Stimulated activated CD4-positive, alpha-beta T cell treated with anti-CD3 and anti-CD28 coated beads, TNF-alpha, amount 100 ng/mL, for 24 hours (primary cell): ENCODE measurements at regions not wholly inside any gene's neighbourhood (a gene's known extent, or its start where the extent isn't known, plus 50 kb on each side); places are given as distances from the start of the nearest gene placed in this dataset.
"Not testable (repeated sequence)": the region's sequence is repeated elsewhere in the genome, so short reads cannot be mapped to it uniquely, and the experiment has no call there.

Source experiments
- DNase-seq, 3 experiments: peaks; one replicate each; pipeline ENCODE4 v3.0.0-alpha.2; 2020; ENCODE audit warnings: low read depth in 3 of 3

DNA sequence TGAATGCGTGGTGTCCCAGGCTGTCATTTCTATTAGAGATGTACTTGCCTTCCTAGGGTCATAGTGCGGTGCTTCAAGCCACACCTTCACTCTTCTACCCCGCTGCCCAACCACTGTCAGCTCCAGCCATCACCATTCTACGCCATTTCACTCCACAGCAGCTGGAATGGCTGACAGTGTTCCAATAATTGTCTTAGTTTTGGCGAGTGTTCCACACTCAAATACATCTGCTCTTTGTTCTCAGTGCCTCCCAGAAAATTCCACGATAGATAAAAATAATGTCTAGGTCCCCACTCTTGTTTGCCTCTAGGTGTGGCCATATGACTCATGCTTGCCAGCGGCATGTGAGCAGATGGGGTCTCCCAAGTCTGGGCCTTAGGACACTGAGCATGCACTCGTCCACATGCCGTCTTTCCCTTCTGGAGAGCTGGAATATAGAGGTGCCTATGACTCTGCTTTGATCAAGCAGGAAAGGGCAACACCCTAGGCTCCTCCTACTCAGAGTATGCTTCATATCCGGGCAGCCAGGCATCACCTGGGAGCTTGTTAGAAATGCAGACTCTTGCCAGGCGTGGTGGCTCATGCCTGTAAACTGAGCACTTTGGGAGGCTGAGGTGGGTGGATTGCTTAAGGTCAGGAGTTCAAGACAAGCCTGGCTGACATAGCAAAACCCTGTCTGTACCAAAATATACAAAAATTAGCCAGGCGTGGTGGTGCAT, 163.0 kb downstream of the BRMS1L start:
- no peak for DNase-seq

DNA sequence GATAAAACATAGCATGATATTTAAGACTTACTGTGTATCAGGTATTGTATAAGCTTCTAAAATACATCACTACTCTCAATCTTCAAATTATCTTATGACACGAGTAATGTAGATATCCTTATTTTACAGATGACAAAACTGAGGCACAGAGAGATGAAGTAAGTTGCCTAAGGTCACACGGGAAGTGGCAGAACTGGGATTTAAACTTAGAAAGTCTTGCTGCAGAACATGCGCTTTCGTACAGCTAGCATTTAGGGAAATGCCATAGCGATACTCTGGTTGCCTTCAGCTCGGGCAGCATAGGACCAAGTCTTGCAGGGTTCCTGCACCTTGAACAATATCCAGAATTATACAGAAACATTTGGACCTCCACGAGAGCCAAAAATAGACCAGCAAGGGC, 162.4 kb downstream of the BRMS1L start:
- no peak for DNase-seq

DNA sequence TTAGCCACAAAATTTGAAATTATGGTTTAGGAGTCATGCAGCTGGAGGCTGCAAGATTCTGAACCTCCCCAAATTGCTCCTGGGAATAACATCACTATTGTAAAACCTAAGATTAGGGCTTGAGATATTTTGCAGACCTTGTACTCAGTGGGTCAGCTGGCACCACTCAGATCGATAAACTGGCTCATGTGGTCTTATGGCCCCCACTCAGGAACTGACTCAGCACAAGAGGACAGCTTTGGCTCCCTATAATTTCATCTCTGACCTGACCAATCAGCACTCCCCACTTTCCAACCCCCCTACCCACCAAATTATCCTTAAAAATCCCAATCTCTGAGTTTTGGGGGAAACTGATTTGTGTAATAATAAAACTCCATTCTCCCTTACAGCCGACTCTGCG, 161.6 kb downstream of the BRMS1L start:
- no peak for DNase-seq

DNA sequence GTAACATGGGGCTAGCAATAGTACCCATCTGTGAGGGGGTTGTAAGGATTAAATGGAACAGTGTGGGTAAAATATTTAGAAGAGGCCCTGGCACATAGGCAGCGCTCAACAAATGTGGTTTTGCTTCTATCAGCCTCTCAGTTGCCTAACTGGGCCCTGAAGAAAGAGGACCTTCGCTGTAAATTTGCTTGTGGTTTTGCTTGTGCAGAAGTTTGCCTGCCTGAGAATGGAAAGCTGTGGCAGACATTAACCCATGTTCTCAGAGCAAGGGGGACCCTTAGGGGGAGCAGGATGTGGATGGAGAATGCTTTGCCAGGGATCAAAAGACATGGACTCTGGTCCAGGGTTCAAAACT, 160.1 kb downstream of the BRMS1L start:
- DNase-seq = no peak

DNA sequence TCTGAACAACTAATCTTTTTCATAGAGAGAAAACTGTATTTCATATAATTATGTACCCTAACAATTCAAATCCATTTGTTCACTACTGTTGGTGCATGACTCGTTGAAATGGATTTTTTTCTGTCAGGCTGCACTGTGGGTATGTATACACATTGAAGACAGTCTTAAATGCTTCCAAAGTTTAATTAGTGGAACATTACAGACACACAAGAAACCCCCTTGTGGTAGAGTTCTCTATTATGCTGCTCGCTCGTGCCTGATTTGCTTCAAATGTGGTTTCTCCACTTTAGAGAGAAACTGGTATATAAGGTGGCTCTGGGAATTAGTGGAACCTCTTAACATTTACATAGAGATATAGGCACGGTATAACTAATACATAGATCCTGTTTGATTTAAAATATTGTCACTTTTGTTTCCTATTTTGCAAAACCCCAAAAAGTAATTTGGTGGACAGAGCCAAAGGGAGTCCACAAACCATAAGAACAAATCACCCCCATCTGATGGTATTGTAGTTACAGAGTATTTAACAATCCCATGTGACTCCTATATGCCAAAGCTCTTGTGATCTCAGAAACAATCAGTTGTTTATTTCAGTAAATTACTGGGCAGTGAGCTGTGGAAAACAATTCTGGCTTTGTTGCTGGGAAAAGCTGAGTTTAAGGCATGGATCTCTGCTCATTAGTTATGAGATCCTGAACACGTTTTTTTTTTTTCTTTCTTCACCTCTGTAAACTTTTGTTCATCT, 159.5 kb downstream of the BRMS1L start:
- DNase-seq = no peak

DNA sequence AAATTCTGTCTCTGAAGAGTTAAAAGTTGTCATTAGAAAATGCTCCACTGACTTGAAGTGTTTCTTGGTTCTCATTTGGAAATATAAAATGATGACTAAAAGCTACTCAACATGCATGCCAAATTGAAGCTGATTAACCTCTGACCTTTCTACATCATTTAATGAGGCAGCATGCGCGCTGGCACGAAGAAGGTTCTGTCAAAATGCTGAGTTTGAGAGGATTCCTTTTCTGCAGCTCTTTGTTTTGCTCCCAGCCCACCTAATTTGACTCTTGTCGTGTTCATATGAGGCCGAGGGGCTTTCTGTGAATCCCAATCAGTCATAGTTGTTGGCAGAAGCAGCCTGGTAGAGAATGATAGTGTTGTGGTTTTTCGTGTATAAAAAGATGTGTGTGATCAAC, 153.4 kb downstream of the BRMS1L start:
- no peak for DNase-seq

DNA sequence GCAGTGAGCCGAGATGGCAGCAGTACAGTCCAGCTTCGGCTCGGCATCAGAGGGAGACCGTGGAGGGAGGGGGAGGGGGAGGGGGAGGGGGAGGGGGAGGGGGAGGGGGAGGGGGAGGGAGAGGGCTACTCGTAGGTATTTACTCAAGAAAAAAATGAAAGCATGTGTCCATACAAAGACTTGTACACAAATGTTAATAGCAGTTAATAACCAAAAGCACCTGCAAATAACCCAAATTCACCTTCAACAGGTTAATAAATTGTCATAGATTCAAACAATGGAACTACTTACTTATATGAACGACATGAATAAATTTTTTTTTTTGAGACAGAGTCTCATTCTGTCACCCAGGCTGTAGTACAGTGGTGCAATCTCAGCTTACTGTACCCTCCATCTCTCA, 152.4 kb downstream of the BRMS1L start:
- no peak for DNase-seq

DNA sequence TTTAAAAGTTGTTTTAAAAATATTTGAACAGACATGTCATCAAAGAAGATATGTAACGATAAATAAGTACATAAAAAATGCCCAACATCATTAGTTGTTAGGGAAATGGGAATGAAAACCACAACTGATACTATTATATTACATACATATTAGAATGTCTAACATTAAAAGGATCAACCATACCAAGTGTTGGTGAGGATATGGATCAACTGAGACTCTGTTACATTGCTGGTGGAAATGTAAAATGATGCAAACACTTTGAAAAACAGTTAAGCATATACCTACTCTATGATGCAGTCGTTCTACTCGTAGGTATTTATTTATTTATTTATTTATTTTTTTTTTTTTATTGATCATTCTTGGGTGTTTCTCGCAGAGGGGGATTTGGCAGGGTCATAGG, 149.7 kb downstream of the BRMS1L start:
- DNase-seq = no peak

DNA sequence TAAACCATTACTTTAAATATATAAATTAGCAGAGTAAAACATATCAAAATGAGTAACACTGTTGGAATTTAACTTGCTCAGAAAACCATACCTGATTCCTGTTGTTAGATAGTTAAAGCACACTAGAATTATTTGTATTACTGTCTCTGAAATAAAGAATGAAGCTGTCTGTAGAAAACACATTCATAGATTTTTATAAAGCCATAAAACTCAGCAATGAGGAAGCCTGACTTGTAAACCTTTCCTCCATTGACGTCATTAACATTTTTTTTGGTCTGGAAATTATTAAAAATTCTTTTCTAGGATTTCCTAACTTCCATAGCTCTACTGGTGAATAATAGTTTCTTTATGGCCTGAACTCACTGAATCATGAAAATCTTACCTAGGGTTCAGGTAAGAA, 147.6 kb downstream of the BRMS1L start:
- no peak for DNase-seq

DNA sequence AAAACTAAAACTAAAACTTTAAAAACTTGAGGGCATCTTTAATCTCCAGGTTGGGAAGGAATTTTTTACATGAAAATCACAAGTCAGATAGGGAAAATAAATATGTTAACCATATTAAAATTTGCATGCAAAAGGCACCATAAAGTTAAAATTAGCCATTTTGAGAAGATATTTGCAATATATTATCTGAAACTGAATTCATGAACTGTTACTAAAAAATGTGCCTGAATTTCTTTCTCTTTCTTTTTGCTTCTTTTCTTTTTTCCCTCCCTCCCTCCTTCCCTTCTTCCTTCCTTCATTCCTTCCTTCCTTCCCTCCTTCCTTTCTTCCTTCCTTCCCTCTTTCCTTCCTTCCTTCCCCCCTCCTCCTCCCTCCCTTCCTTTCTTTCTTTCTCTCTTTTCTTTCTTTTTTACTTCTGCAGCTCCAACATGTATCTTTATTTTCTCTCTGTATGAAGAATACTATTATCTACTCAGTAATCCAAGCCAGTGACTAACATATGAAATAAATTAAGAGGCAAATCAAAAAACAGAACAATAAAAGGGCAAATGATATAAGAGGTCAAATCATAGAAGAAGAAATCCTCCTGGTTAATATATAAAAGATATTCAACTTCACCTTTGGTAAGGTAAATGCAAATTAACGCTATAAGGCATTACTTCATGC, 146.0 kb downstream of the BRMS1L start:
- no peak for DNase-seq

DNA sequence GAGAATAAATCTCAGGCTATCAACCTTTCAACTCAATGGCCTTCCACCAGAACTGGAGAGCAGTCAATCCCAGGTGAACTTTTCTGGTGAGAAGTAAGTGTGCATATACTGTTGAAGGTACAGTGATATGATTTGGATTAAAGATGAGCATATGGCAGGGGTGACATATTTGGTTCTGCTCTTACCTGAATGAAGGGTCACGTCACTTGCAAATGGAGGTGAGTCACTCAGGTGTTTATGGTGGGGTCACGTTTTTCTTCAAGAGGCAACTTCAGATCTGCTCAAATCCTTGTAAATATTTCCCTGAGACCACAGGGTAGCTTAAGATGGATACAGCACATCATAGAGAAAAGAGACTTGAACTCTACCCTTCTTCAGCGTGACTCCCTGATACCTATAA, 143.2 kb downstream of the BRMS1L start:
- no peak for DNase-seq

DNA sequence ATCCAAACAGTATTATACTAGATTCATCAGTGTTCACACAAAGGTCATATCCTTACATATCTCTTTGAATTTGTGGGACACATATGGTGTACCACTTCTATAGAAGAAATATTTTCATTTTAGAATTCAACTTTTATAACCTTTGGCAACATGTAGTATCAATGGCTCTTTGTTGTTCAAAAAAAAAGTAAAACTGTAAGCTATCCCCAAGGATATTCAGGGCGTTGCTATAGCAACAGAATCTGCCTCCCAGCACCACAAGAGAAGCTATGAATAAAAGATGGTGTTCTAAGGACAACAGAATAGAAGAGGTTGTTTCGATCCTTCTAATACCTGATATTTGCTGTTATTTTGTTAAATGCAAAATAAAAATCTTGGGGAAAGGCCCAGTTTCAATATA, 139.3 kb downstream of the BRMS1L start:
- DNase-seq = no peak

DNA sequence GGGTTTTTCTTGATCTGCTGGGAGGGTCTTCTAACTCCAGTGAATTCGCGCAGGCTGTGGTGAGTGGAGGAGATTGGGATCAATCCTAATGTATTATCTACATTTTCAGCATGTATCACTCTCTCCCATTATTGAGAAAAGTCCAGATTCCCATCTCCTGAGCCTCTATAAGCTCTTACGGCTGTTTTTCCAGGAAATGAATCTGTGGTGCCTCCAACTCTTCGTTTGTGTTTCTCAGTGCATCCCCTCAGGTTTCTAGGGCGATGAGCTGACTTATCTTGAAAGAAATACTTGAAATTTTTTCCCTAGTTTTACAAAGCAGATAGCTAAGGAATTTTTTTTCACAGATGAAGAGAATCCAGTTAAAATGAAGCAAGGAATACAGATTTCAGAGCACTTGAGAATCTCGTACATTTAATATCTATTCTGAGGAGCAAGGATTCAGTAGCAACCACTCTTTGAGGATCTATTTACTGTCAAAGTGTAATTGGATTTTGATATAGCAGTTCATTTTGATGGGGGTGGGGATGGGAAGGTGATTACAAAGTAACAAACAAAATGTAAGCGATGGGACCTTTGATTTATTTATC, 138.7 kb downstream of the BRMS1L start:
- DNase-seq = no peak

DNA sequence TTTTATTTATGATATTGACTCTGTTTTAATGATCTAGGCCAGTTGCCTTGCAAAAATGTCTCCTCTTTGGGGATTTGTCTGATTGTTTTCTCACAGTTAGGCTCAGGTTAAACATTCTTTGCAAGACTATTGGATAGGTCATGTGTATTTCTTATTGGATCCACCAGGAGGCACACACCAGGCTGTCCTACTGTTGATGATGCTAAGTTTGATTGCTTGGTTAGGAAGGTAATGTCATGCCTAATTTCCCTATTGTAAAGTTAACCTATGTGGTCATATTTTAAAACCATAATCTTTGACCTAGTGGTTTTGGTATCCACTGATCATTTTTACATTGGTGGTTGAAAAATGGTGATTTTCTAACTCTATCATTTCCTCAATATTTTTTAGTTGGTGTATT, 137.1 kb downstream of the BRMS1L start:
- no peak for DNase-seq

DNA sequence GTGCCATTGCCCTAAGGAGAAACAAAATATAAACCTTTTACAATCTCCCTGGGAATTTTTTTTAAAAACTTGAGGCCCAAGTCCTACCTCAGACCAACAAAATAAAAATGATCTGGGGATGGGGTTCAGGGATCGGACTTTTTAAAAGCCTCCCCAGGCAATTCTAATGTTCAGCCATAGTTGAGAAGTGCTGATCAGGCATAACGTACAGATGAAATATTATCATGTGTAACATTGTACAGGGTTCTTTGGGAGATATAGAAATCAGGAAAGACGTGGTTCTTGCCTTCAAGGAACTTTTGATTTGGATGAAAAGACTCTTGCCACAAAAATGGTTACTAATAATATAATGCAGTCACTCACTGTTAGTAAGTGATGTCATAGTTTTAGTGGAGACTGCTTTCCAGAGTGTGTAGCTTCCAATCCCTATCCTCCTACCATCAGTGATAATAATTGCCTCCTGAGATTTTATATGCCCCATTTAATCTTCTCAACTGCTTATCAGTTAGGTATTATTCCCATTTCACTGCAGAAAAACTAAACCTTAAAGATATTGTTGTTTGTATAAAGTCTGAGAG, 135.6 kb downstream of the BRMS1L start:
- no peak for DNase-seq

DNA sequence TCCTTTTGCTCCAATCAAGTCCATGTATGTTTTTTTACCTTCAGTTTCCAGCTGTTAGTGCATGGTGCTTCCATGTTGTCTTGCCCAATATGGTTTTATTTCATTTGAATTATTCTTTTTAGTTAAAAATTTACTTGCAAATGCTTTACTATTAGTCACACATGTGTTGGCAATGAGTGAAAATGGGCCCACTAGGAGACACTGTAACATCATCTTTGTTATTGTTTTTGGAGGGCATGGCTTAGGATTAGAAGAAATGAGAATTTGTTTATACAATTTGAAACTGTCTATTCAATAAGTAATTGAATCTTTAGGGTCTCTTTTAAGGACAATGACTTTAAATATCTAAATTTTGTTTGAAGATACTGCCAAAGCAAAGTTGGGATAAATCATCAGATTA, 133.7 kb downstream of the BRMS1L start:
- DNase-seq = no peak

DNA sequence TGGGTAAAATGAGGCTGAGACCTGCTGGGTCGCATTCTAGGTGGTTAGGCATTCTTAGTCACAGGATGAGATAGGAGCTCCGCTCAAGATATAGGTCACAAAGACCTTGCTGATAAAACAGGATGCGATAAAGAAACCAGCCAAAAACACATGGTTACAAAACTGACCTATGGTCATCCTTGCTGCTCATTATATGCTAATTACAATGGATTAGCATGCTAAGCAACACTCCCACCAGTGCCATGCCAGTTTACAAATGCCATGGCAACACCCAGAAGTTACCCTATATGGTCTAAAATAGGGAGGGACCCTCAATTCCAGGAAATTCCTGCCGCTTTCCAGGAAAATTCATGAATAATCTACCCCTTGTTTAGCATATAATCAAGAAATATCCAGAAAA, 132.4 kb downstream of the BRMS1L start:
- no peak for DNase-seq

DNA sequence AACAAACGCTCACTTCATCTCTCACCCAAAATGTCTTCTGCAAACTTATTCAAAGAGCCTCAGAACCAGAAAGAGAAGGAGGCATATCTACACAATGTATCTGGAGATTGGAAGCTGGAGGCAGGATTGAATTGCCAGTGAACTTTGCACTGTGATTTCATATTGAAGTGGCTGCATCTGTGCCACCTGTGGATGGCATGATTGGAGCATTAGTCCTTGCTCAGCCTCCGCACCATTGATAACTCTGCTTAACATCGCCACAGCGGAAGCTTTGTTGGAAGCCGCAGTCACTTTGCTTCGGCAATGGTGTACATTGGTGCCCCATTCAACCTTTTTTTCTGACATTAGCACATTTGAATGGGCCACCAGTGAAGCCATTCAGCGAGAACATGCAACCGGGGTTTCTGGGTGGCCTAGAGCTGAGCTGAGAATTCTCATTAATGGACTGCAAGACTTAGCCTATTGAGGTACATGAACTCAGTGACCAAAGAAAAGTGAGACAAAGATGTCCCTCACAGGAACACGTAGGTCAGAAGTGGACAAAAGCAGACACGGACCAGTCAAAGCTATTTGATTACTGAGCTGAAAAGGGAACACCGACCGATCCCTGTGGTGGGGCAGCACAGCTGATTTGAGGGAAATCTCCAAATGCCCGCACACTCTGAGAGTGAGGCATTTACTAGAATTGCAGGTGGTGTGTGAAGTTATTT, 130.4 kb downstream of the BRMS1L start:
- DNase-seq = no peak

DNA sequence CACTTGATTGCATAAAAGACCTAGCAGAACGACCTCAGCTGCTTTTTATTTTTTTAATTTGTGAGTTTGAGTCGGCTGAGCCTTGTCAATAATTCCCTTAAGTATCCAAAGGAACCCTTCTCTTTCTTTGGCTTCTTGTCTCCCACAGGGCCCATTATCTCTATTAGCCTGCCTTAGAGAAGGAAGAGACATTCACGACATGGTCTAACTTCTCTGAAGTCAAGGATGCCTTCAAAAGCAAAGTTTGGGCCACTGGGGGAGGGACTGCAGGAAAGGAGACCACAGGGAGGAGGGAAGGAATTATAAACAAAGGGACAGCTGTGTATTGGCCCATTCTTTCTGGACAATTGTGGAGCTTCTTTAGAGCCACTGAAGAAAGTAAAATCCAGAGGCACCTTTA, 126.4 kb downstream of the BRMS1L start:
- no peak for DNase-seq

DNA sequence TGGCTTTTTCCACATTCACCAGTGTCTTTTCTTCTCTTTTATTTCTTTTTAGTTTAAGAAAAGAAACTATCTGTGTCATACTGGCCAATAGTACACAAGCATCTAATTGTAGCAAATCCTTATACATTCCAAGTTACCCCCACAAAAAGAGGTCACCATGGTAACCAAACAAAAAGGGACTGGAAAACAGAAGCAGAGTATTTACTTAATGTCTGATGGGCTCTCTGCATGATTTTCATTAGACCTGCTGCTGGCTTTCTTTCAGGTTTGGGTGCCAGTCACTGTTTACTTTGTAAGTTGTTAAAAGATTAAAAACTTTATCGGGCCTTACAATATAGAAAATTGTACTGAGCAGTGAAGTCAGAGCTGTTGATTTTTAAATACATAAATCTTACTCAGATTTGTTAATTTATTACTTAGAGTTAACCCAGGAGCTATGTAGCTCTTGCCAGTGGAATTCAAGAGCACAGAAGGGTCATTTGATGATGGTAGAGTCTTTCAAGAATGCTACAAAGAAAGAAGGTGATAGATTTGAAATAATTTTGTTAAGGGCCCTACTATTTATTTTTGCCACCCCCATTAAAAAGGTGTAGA, 123.9 kb downstream of the BRMS1L start:
- no peak for DNase-seq

DNA sequence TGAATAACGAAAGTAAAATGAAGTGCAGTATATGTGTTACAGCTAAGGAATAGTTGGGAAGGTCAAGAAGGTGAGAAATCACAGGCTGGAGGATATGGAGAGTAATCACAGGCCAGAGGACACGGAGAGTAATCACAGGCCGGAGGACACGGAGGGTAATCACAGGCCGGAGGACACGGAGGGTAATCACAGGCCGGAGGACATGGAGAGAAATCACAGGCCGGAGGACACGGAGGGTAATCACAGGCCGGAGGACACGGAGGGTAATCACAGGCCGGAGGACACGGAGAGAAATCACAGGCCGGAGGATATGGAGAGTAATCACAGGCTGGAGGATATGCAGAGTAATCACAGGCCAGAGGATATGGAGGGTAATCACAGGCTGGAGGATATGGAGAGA, 121.8 kb downstream of the BRMS1L start:
- DNase-seq = not testable (repeated sequence)
